ENCODE measurements at regions not wholly inside any gene's neighbourhood (a gene's known extent, or its start where the extent isn't known, plus 50 kb on each side); places are given as distances from the start of the nearest gene placed in this dataset.
"Not testable (repeated sequence)": the region's sequence is repeated elsewhere in the genome, so short reads cannot be mapped to it uniquely, and the experiment has no call there.

GRCh38 chr18:6541131-6541679 lies 126.5 kb upstream of the L3MBTL4 start:
- H3K27ac ChIP-seq (ENCODE audit: low read depth, low read length); H3K27me3 ChIP-seq (ENCODE audit: insufficient read depth, low read length, poor library complexity, severe bottlenecking); H3K4me3 Mint-ChIP-seq; DNase-seq; H3K27me3 Mint-ChIP-seq; POLR2A ChIA-PET; H3K36me3 ChIP-seq (ENCODE audit: insufficient read depth, low read length); H3K4me1 Mint-ChIP-seq; CTCF ChIA-PET; H3K9me3 ChIP-seq (ENCODE audit: low read length); H3K9me3 Mint-ChIP-seq; H3K4me1 ChIP-seq (ENCODE audit: insufficient read depth, low read length); H3K4me3 ChIP-seq (ENCODE audit: low read length); H3K27ac Mint-ChIP-seq; H3K36me3 Mint-ChIP-seq: not testable (repeated sequence)

GRCh38 chr18:6542296-6542695 lies 127.6 kb upstream of the L3MBTL4 start:
- peaks cover 0 to 2% of the 10 kb centered on the region in 2 donors for H3K27me3 Mint-ChIP-seq
- Histone ChIP-seq H3K36me3 (ENCODE audit: insufficient read depth, low read length) (no peaks in the 10 kb centered on the region), H3K27ac (ENCODE audit: low read depth, low read length) (no peak overlapping the region), H3K9me3 (ENCODE audit: low read length) (no peaks in the 10 kb centered on the region), H3K27me3 (ENCODE audit: insufficient read depth, low read length, poor library complexity, severe bottlenecking) (no peaks in the 10 kb centered on the region), H3K4me3 (ENCODE audit: low read length) (no peak overlapping the region), H3K4me1 (ENCODE audit: insufficient read depth, low read length) (no peaks in the 10 kb centered on the region)
- no peaks in the 10 kb centered on the region for H3K4me1 Mint-ChIP-seq
- H3K4me3 Mint-ChIP-seq, result no peak overlapping the region
- no peak for DNase-seq
- CTCF ChIA-PET, result no interaction called here
- no peak overlapping the region for H3K27ac Mint-ChIP-seq
- peaks cover 2 to 10% (median 4%) of the 10 kb centered on the region in 5 donors for H3K9me3 Mint-ChIP-seq
- POLR2A ChIA-PET, result no interaction called here
- H3K36me3 Mint-ChIP-seq, result no peaks in the 10 kb centered on the region

- no peaks in the 10 kb centered on the region for H3K36me3 Mint-ChIP-seq
- ChIA-PET CTCF (no interaction called here), POLR2A (no interaction called here)
- no peaks in the 10 kb centered on the region for H3K4me1 Mint-ChIP-seq
- Histone ChIP-seq H3K4me3 (ENCODE audit: low read length) (no peak overlapping the region), H3K27me3 (ENCODE audit: insufficient read depth, low read length, poor library complexity, severe bottlenecking) (no peaks in the 10 kb centered on the region), H3K27ac (ENCODE audit: low read depth, low read length) (no peak overlapping the region), H3K4me1 (ENCODE audit: insufficient read depth, low read length) (no peaks in the 10 kb centered on the region), H3K9me3 (ENCODE audit: low read length) (no peaks in the 10 kb centered on the region), H3K36me3 (ENCODE audit: insufficient read depth, low read length) (no peaks in the 10 kb centered on the region)
- no peak overlapping the region for H3K27ac Mint-ChIP-seq
- H3K27me3 Mint-ChIP-seq, result peaks cover 0 to 2% of the 10 kb centered on the region in 2 donors
- no peak for DNase-seq
- H3K4me3 Mint-ChIP-seq, result no peak overlapping the region
- H3K9me3 Mint-ChIP-seq, result peaks cover 2 to 10% (median 4%) of the 10 kb centered on the region in 5 donors
Measured at GRCh38 chr18:6543330-6543908, 128.7 kb upstream of the L3MBTL4 start.

- Mint-ChIP-seq H3K4me3 (no peak overlapping the region), H3K36me3 (no peaks in the 10 kb centered on the region), H3K9me3 (peaks cover 0 to 10% (median 3%) of the 10 kb centered on the region in 5 donors), H3K27me3 (no peaks in the 10 kb centered on the region), H3K27ac (no peak overlapping the region), H3K4me1 (no peaks in the 10 kb centered on the region)
- Histone ChIP-seq H3K27ac (ENCODE audit: low read depth, low read length) (no peak overlapping the region), H3K27me3 (ENCODE audit: insufficient read depth, low read length, poor library complexity, severe bottlenecking) (no peaks in the 10 kb centered on the region), H3K36me3 (ENCODE audit: insufficient read depth, low read length) (no peaks in the 10 kb centered on the region), H3K9me3 (ENCODE audit: low read length) (no peaks in the 10 kb centered on the region), H3K4me3 (ENCODE audit: low read length) (no peak overlapping the region), H3K4me1 (ENCODE audit: insufficient read depth, low read length) (no peaks in the 10 kb centered on the region)
- ChIA-PET POLR2A (no interaction called here), CTCF (no interaction called here)
- DNase-seq, result no peak
Measured at GRCh38 chr18:6546229-6546628, 131.5 kb upstream of the L3MBTL4 start.

- Mint-ChIP-seq H3K4me1 (no peaks in the 10 kb centered on the region), H3K4me3 (no peak overlapping the region), H3K9me3 (peaks cover 0 to 10% (median 4%) of the 10 kb centered on the region in 5 donors), H3K36me3 (no peaks in the 10 kb centered on the region), H3K27ac (no peak overlapping the region), H3K27me3 (no peaks in the 10 kb centered on the region)
- no peak for DNase-seq
- ChIA-PET CTCF (no interaction called here), POLR2A (no interaction called here)
- H3K4me1 ChIP-seq (ENCODE audit: insufficient read depth, low read length), result no peaks in the 10 kb centered on the region
- no peak overlapping the region for H3K27ac ChIP-seq (ENCODE audit: low read depth, low read length)
- no peaks in the 10 kb centered on the region for H3K27me3 ChIP-seq (ENCODE audit: insufficient read depth, low read length, poor library complexity, severe bottlenecking)
- H3K36me3 ChIP-seq (ENCODE audit: insufficient read depth, low read length), result no peaks in the 10 kb centered on the region
- H3K9me3 ChIP-seq (ENCODE audit: low read length), result no peaks in the 10 kb centered on the region
- H3K4me3 ChIP-seq (ENCODE audit: low read length), result no peak overlapping the region
Measured at GRCh38 chr18:6547476-6547875, 132.8 kb upstream of the L3MBTL4 start.

GRCh38 chr18:6553234-6553900 lies 138.7 kb upstream of the L3MBTL4 start:
- H3K27ac ChIP-seq (ENCODE audit: low read depth, low read length), result no peak overlapping the region
- POLR2A ChIA-PET, result no interaction called here
- Mint-ChIP-seq H3K27me3 (no peaks in the 10 kb centered on the region), H3K36me3 (no peaks in the 10 kb centered on the region), H3K27ac (no peak overlapping the region), H3K4me3 (no peak overlapping the region), H3K4me1 (no peaks in the 10 kb centered on the region), H3K9me3 (peaks cover 0 to 4% (median 3%) of the 10 kb centered on the region in 5 donors)
- CTCF ChIA-PET, result no interaction called here
- H3K4me3 ChIP-seq (ENCODE audit: low read length), result no peak overlapping the region
- H3K4me1 ChIP-seq (ENCODE audit: insufficient read depth, low read length), result no peaks in the 10 kb centered on the region
- no peak for DNase-seq
- no peaks in the 10 kb centered on the region for H3K36me3 ChIP-seq (ENCODE audit: insufficient read depth, low read length)
- no peaks in the 10 kb centered on the region for H3K27me3 ChIP-seq (ENCODE audit: insufficient read depth, low read length, poor library complexity, severe bottlenecking)
- H3K9me3 ChIP-seq (ENCODE audit: low read length), result no peaks in the 10 kb centered on the region

- POLR2A ChIA-PET, result no interaction called here
- Mint-ChIP-seq H3K4me3 (no peak overlapping the region), H3K36me3 (no peaks in the 10 kb centered on the region), H3K27ac (no peak overlapping the region), H3K4me1 (no peaks in the 10 kb centered on the region), H3K27me3 (no peaks in the 10 kb centered on the region), H3K9me3 (peaks cover 0 to 3% (median under 1%) of the 10 kb centered on the region in 5 donors)
- CTCF ChIA-PET, result no interaction called here
- H3K4me1 ChIP-seq (ENCODE audit: insufficient read depth, low read length), result no peaks in the 10 kb centered on the region
- H3K36me3 ChIP-seq (ENCODE audit: insufficient read depth, low read length), result no peaks in the 10 kb centered on the region
- H3K9me3 ChIP-seq (ENCODE audit: low read length), result peaks cover under 1% of the 10 kb centered on the region
- no peak overlapping the region for H3K27ac ChIP-seq (ENCODE audit: low read depth, low read length)
- H3K27me3 ChIP-seq (ENCODE audit: insufficient read depth, low read length, poor library complexity, severe bottlenecking), result no peaks in the 10 kb centered on the region
- no peak overlapping the region for H3K4me3 ChIP-seq (ENCODE audit: low read length)
- no peak for DNase-seq
Measured at GRCh38 chr18:6557057-6557769, 142.5 kb upstream of the L3MBTL4 start.

- POLR2A ChIA-PET, result no interaction called here
Measured at GRCh38 chr18:6557770-6558248, 143.1 kb upstream of the L3MBTL4 start.

More at GRCh38 chr18:6557770-6558248, 143.1 kb upstream of the L3MBTL4 start:
- Mint-ChIP-seq H3K36me3 (no peaks in the 10 kb centered on the region), H3K27ac (no peak overlapping the region), H3K27me3 (no peaks in the 10 kb centered on the region), H3K4me3 (no peak overlapping the region), H3K9me3 (peaks cover 0 to 7% (median 0%) of the 10 kb centered on the region in 5 donors), H3K4me1 (no peaks in the 10 kb centered on the region)
- CTCF ChIA-PET, result no interaction called here
- no peak for DNase-seq
- no peak overlapping the region for H3K4me3 ChIP-seq (ENCODE audit: low read length)
- no peaks in the 10 kb centered on the region for H3K27me3 ChIP-seq (ENCODE audit: insufficient read depth, low read length, poor library complexity, severe bottlenecking)
- peaks cover 3% of the 10 kb centered on the region for H3K9me3 ChIP-seq (ENCODE audit: low read length)
- no peaks in the 10 kb centered on the region for H3K36me3 ChIP-seq (ENCODE audit: insufficient read depth, low read length)
- no peak overlapping the region for H3K27ac ChIP-seq (ENCODE audit: low read depth, low read length)
- no peaks in the 10 kb centered on the region for H3K4me1 ChIP-seq (ENCODE audit: insufficient read depth, low read length)
